ENCODE measurements at regions not wholly inside any gene's neighbourhood (a gene's known extent, or its start where the extent isn't known, plus 50 kb on each side); places are given as distances from the start of the nearest gene placed in this dataset.

GRCh38 chr12:13362260-13362841 is 165.8 kb downstream of the EMP1 start:
- DNase-seq, result peak; percentile 59 to 83 (median 73)
- intact Hi-C loops (cut with DNase I), result loop anchor here in 1 of 2 donors (5.0 kb wide), 1 partner anchor 170 kb away; no protein-coding TSS in a partner anchor

DNA sequence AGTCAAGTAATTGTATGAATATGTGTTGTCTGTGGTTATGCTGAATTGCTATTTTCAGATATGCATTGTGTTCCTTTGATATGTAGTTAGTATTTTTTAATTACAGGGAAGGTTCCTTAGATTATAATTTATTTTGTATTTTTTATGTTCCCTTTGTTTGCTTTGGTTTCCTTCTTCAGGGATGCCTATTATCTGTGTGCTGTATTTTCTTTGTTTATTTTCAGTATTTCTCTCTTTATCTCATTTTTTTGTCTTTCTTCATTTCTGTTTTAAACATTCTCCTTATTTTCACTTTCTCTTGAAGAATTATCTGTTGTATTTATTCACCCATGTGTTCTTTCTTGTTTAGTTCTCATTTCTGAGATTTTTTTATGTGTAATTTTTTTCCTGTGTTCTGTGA is 163.1 kb downstream of the EMP1 start:
- Histone ChIP-seq H3K36me3 (replicated peaks in 1 of 2) (no peaks in the 10 kb centered on the region), H3K4me3 (no peak overlapping the region), H3K27me3 (peaks cover 7% of the 10 kb centered on the region), H3K4me1 (replicated peaks in 1 of 2) (no peaks in the 10 kb centered on the region), H3K9me3 (replicated peaks in 1 of 3) (no peaks in the 10 kb centered on the region), H3K27ac (no peak overlapping the region)
- no peak for DNase-seq
- intact Hi-C loops (cut with DNase I), result loop anchor here in 1 of 2 donors (5.0 kb wide), 1 partner anchor 173 kb away; no protein-coding TSS in a partner anchor
- TF ChIP-seq, protein P1, sequence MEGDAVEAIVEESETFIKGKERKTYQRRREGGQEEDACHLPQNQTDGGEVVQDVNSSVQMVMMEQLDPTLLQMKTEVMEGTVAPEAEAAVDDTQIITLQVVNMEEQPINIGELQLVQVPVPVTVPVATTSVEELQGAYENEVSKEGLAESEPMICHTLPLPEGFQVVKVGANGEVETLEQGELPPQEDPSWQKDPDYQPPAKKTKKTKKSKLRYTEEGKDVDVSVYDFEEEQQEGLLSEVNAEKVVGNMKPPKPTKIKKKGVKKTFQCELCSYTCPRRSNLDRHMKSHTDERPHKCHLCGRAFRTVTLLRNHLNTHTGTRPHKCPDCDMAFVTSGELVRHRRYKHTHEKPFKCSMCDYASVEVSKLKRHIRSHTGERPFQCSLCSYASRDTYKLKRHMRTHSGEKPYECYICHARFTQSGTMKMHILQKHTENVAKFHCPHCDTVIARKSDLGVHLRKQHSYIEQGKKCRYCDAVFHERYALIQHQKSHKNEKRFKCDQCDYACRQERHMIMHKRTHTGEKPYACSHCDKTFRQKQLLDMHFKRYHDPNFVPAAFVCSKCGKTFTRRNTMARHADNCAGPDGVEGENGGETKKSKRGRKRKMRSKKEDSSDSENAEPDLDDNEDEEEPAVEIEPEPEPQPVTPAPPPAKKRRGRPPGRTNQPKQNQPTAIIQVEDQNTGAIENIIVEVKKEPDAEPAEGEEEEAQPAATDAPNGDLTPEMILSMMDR (IDR thresholded peaks at IDR 0.05), result no peak
- no peak for TF ChIP-seq POLR2A (IDR thresholded peaks at IDR 0.05)

More at GRCh38 chr12:13362260-13362841, 165.8 kb downstream of the EMP1 start:
- H3K4me1 ChIP-seq (replicated peaks in 1 of 2), result no peaks in the 10 kb centered on the region
- no peak overlapping the region for H3K4me3 ChIP-seq
- no peak for TF ChIP-seq POLR2A (IDR thresholded peaks at IDR 0.05)
- TF ChIP-seq, protein P1 (IDR thresholded peaks at IDR 0.05), result peak; percentile 67 to 78 (median 74)
- H3K27ac ChIP-seq, result no peak overlapping the region
- WGBS, 4 donors, result 47 to 52% (median 49%) methylated on average over 5 of the region's 5 CpGs
- H3K36me3 ChIP-seq (replicated peaks in 1 of 2), result no peaks in the 10 kb centered on the region
- H3K9me3 ChIP-seq (replicated peaks in 1 of 3), result no peaks in the 10 kb centered on the region
- peaks cover 7% of the 10 kb centered on the region for H3K27me3 ChIP-seq

- TF ChIP-seq, protein P1 (IDR thresholded peaks at IDR 0.05), result no peak
- no peak for TF ChIP-seq POLR2A (IDR thresholded peaks at IDR 0.05)
- WGBS, 4 donors, result 59 to 83% (median 63%) methylated on average over 4 of the region's 4 CpGs
- no peaks in the 10 kb centered on the region for H3K9me3 ChIP-seq (replicated peaks in 1 of 3)
- H3K4me3 ChIP-seq, result no peak overlapping the region
- intact Hi-C loops (cut with DNase I), result no loop called here
- H3K36me3 ChIP-seq (replicated peaks in 1 of 2), result no peaks in the 10 kb centered on the region
- H3K4me1 ChIP-seq (replicated peaks in 1 of 2), result no peaks in the 10 kb centered on the region
- H3K27me3 ChIP-seq, result peaks cover 7% of the 10 kb centered on the region
- DNase-seq, result no peak
- H3K27ac ChIP-seq, result no peak overlapping the region
Observed at GRCh38 chr12:13358391-13358905, 161.9 kb downstream of the EMP1 start.

GRCh38 chr12:13350946-13351345 is 154.4 kb downstream of the EMP1 start:
- H3K4me1 ChIP-seq (replicated peaks in 1 of 2), result no peaks in the 10 kb centered on the region
- no peaks in the 10 kb centered on the region for H3K27me3 ChIP-seq
- TF ChIP-seq POLR2A (IDR thresholded peaks at IDR 0.05), result no peak
- TF ChIP-seq, protein P1 (IDR thresholded peaks at IDR 0.05), result no peak
- H3K36me3 ChIP-seq (replicated peaks in 1 of 2), result no peaks in the 10 kb centered on the region
- WGBS, 4 donors, result 59 to 73% (median 69%) methylated on average over 2 of the region's 2 CpGs
- no peak overlapping the region for H3K4me3 ChIP-seq
- no peaks in the 10 kb centered on the region for H3K9me3 ChIP-seq (replicated peaks in 1 of 3)
- DNase-seq, result no peak
- intact Hi-C loops (cut with DNase I), result no loop called here
- H3K27ac ChIP-seq, result no peak overlapping the region
